GM12873 (cell line): ENCODE measurements at regions not wholly inside any gene's neighbourhood (a gene's known extent, or its start where the extent isn't known, plus 50 kb on each side); places are given as distances from the start of the nearest gene placed in this dataset.

Experiments used
- TF ChIP-seq, protein P1 (sequence below): IDR thresholded peaks from 2 replicates; pipeline ENCODE4 v1.5.1; 2012; ENCODE audit warnings: low read depth, mild to moderate bottlenecking, moderate library complexity, low read length, control low read depth; ENCODE audit not compliant: insufficient read depth; ENCODE audit errors: missing control alignments

DNA sequence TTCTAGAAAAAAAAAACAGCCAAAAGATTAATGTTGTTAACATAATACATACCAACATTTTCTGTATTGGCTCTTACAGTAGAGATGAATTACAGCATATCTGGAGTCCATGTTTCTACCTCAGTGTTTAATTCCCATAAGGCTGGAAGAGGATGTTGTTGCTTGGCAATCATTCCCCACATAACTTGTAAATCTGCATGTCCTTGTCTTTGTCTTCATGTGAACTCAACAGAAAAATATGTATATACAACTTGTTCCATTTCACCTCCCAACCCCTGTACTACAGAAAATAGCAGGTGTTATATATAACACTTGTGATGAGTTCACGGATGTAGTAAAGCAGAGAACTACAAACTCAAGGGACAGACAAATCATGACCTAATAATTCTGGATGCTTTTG lies 160.9 kb upstream of the SEMA3C start:
- TF ChIP-seq, protein P1, sequence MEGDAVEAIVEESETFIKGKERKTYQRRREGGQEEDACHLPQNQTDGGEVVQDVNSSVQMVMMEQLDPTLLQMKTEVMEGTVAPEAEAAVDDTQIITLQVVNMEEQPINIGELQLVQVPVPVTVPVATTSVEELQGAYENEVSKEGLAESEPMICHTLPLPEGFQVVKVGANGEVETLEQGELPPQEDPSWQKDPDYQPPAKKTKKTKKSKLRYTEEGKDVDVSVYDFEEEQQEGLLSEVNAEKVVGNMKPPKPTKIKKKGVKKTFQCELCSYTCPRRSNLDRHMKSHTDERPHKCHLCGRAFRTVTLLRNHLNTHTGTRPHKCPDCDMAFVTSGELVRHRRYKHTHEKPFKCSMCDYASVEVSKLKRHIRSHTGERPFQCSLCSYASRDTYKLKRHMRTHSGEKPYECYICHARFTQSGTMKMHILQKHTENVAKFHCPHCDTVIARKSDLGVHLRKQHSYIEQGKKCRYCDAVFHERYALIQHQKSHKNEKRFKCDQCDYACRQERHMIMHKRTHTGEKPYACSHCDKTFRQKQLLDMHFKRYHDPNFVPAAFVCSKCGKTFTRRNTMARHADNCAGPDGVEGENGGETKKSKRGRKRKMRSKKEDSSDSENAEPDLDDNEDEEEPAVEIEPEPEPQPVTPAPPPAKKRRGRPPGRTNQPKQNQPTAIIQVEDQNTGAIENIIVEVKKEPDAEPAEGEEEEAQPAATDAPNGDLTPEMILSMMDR, result no peak

DNA sequence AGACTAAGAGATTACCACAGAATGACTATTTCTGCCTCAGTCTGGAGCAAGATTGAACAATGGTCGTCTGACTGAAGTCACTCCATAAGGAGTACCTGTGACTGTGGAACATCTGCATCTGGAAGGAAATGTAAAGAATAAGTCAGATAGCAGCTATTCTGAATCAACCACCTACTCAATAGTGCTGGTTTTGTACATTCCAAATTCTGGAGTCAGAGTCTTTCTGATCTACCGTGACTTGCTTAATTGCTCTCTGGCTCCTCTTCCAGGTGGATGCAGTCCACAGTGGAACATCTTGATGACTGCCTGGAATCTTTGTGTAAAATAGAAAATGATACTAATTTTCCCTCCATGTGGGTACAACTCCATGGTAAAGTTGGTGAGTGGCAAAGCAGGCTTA lies 156.3 kb upstream of the SEMA3C start:
- TF ChIP-seq, protein P1, result no peak

DNA sequence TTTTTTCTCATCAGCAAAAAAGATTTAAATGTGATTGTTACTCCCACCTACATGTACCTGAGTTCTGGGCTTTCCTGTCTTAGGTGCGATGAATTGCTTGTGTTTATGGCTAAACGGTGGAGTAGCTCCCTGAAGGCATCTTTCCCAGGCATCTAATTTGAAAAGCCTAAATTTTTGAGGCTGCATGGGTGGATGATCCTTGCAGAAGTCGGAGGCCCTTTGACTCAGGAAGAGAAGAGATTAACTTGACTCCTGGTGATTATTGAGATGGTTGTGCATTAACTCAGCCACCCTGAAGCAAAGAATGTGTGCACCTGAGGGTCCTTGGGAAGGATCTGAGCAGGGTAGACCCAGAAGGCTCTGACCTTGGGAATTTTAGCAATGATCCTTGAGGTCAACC lies 155.6 kb upstream of the SEMA3C start:
- TF ChIP-seq, protein P1, result no peak

DNA sequence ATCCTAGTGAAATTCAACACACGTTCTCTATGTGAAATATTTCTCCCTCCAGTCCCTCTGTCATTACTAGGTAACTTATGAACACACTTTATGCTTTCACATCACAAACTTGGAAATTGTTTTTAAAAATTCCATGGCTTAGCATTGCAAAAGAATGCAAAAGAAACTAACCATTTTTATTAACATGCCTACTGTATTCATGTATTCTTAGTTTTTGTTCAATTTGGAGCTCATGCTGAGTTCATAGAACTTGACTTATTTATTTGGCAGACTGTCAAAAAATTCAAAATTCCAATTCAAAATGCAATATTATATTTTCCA lies 155.0 kb upstream of the SEMA3C start:
- TF ChIP-seq, protein P1, result no peak

DNA sequence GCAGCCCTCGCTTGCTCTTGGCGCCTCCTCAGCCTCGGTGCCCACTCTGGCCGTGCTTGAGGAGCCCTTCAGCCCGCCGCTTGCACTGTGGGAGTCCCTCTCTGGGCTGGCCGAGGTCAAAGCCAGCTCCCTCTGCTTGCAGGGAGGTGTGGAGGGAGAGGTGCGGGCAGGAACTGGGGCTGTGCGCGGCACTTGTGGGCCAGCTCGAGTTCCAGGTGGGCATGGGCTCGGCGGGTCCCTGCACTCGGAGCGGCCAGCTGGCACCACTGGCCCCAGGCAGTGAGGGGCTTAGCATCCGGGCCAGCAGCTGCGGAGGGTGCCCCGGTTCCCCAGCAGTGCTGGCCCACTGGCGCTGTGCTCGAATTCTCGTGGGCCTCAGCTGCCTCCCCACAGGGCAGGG lies 152.1 kb upstream of the SEMA3C start:
- TF ChIP-seq, protein P1, result no peak

DNA sequence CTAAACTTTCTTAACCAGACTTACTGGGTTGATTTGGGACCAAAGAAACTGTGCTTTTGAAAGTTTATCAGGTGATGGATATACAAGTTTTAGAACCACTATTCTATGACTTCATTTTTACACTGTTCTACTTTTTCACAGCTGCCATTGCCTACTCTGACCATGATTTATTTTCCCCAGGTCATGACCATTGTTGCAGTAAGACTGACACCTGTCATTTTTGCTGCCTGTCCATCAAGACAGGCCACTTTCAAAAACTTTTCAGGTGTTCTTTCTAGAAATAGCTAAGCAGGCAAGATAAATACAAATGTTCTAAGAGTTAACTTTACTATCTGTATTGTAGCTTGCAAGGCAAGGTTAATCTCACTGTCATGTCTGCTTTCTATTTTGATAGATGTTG lies 147.9 kb upstream of the SEMA3C start:
- TF ChIP-seq, protein P1, result no peak

DNA sequence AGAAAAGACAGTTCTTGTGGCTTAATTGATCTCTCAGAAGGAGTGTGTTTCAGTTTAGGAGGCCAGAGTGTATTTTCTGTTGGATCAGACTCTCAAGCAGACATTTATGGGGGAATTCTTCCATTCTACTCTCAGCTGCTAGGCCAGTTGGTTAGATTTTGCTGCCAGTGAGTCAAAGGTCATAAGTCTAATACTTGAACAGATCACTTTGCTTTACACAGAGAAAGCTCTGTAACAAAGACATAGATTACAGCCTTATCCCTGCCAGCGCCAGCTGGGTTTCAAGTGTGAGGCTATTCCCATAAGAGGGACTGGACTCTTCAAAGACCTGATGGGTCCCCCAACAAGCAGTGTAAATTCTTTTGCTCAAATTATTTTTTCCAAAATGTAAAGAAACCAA lies 145.6 kb upstream of the SEMA3C start:
- TF ChIP-seq, protein P1, result no peak

DNA sequence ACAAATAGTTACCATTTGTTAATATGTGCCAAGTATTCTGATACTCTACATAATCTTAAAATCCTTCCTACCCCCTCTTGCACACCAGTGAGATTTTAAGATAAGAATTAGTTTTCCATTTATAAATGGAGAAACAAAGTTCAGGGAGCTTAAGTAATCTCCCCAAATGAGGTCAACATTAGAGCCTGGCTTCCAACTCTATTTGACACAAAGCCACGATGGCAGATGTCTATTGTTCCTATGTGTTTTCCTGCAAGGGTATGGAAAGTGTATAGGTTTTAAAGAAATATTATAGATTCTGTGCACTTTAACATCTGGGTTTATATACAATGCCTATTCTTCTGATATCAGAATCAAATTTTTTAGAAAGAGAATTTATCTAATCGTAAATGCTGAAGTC lies 143.9 kb upstream of the SEMA3C start:
- TF ChIP-seq, protein P1, result no peak
